ENCODE measurements at regions not wholly inside any gene's neighbourhood (a gene's known extent, or its start where the extent isn't known, plus 50 kb on each side); places are given as distances from the start of the nearest gene placed in this dataset.

- Histone ChIP-seq H3K4me3 (no peak overlapping the region), H3K27me3 (no peaks in the 10 kb centered on the region), H3K36me3 (no peaks in the 10 kb centered on the region), H3K27ac (no peak overlapping the region), H3K4me1 (no peaks in the 10 kb centered on the region), H3K9me3 (no peaks in the 10 kb centered on the region)
- 85 to 92% methylated on average over 3 to 4 of the region's 4 CpGs for WGBS, 2 donors (ENCODE audit: low coverage in 1 of 2)
- TF ChIP-seq POLR2A (IDR thresholded peaks at IDR 0.05) (no peak), CTCF (IDR thresholded peaks at IDR 0.05) (no peak), POLR2AphosphoS5 (IDR thresholded peaks at IDR 0.05) (no peak), EP300 (IDR thresholded peaks at IDR 0.05) (no peak)
- no peak for ATAC-seq
Observed at GRCh38 chr18:67926929-67927864, 410.7 kb upstream of the DSEL start.

GRCh38 chr18:67924656-67925055, 408.1 kb upstream of the DSEL start:
- Histone ChIP-seq H3K4me3 (no peak overlapping the region), H3K36me3 (no peaks in the 10 kb centered on the region), H3K27me3 (no peaks in the 10 kb centered on the region), H3K27ac (no peak overlapping the region), H3K9me3 (no peaks in the 10 kb centered on the region), H3K4me1 (no peaks in the 10 kb centered on the region)
- ATAC-seq, result no peak
- WGBS, 2 donors (ENCODE audit: low coverage in 1 of 2), result 55 to 71% methylated on average over 1 of the region's 1 CpG
- TF ChIP-seq POLR2AphosphoS5 (IDR thresholded peaks at IDR 0.05), result no peak
- no peak for TF ChIP-seq EP300 (IDR thresholded peaks at IDR 0.05)
- TF ChIP-seq CTCF (IDR thresholded peaks at IDR 0.05), result no peak
- no peak for TF ChIP-seq POLR2A (IDR thresholded peaks at IDR 0.05)

DNA sequence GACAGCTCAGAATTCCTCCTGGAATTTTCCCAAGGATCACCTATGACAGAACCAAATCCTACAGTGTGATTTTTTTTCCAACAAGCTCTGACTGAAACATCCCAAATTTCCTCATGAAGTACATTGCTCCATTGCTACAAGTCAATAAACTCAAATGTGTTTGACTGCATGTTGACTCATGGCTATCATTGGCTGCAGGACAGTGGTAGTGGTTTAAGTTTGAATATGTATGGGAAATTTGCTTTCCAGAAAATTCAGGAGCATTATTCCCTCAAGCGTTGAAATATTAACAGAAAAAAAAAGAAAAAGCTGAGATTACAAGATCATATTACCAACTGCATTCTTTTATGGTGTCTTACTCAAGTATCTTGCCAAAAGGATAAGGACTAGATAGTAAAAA, 402.8 kb upstream of the DSEL start:
- WGBS, 2 donors (ENCODE audit: low coverage in 1 of 2), result 94 to 100% methylated on average over 1 of the region's 1 CpG
- no peak for ATAC-seq
- TF ChIP-seq CTCF (IDR thresholded peaks at IDR 0.05) (no peak), POLR2A (IDR thresholded peaks at IDR 0.05) (no peak), EP300 (IDR thresholded peaks at IDR 0.05) (no peak), POLR2AphosphoS5 (IDR thresholded peaks at IDR 0.05) (no peak)

GRCh38 chr18:67916097-67916496, 399.6 kb upstream of the DSEL start:
- Histone ChIP-seq H3K27ac (no peak overlapping the region), H3K27me3 (no peaks in the 10 kb centered on the region), H3K4me3 (no peak overlapping the region), H3K9me3 (no peaks in the 10 kb centered on the region), H3K36me3 (no peaks in the 10 kb centered on the region), H3K4me1 (no peaks in the 10 kb centered on the region)
- TF ChIP-seq POLR2A (IDR thresholded peaks at IDR 0.05) (no peak), CTCF (IDR thresholded peaks at IDR 0.05) (no peak), EP300 (IDR thresholded peaks at IDR 0.05) (no peak), POLR2AphosphoS5 (IDR thresholded peaks at IDR 0.05) (no peak)
- no peak for ATAC-seq
- WGBS, 2 donors (ENCODE audit: low coverage in 1 of 2), result 91 to 93% methylated on average over 7 of the region's 7 CpGs

More for the DNA sequence above, 402.8 kb upstream of the DSEL start:
- no peak overlapping the region for H3K4me3 ChIP-seq
- H3K4me1 ChIP-seq, result no peaks in the 10 kb centered on the region
- no peaks in the 10 kb centered on the region for H3K36me3 ChIP-seq
- H3K9me3 ChIP-seq, result no peaks in the 10 kb centered on the region
- H3K27me3 ChIP-seq, result no peaks in the 10 kb centered on the region
- H3K27ac ChIP-seq, result no peak overlapping the region

DNA sequence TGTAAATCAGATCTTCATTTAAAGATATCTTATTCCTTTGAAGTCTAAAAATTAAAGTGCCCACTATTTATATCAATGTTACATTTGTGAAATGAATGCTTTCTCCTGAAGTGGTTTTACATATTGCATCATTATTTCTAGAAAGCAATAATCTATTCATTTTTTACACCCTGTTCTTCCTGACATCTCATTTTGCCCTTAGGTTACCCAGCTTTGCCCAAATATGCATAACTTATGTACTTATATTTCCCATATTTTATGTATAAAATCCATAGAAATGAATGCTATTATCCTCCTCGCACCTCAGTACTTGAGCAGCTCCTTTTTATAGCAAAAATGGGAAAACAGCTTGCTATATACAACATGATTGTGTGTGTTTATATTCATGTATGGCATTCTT, 396.5 kb upstream of the DSEL start:
- Histone ChIP-seq H3K9me3 (no peaks in the 10 kb centered on the region), H3K36me3 (no peaks in the 10 kb centered on the region), H3K27ac (no peak overlapping the region), H3K4me1 (no peaks in the 10 kb centered on the region), H3K27me3 (no peaks in the 10 kb centered on the region), H3K4me3 (no peak overlapping the region)
- TF ChIP-seq CTCF (IDR thresholded peaks at IDR 0.05), result no peak
- ATAC-seq, result no peak
- WGBS, 2 donors (ENCODE audit: low coverage in 1 of 2), result 50 to 86% methylated on average over 1 of the region's 1 CpG
